NOMO-1 (cell line): ENCODE measurements at regions not wholly inside any gene's neighbourhood (a gene's known extent, or its start where the extent isn't known, plus 50 kb on each side); places are given as distances from the start of the nearest gene placed in this dataset.
"Not testable (repeated sequence)": the region's sequence is repeated elsewhere in the genome, so short reads cannot be mapped to it uniquely, and the experiment has no call there.

Experiments used
- DNase-seq, 2 experiments: peaks; one replicate each; lab custom pipeline; 2025; ENCODE audit not compliant: unreplicated experiment in 2 of 2; lab: John Stamatoyannopoulos, UW

- DNase-seq: no peak
These were observed 182.7 kb downstream of the TAF11L14 start for GRCh38 chr5:17816944-17817343.

GRCh38 chr5:17817990-17818389 is 183.7 kb downstream of the TAF11L14 start:
- DNase-seq: no peak

GRCh38 chr5:17819783-17820182 is 185.5 kb downstream of the TAF11L14 start:
- DNase-seq: no peak

- no peak for DNase-seq
These were observed 194.4 kb downstream of the TAF11L14 start for GRCh38 chr5:17828681-17829080.

GRCh38 chr5:17829456-17829855 is 195.2 kb downstream of the TAF11L14 start:
- no peak for DNase-seq

- DNase-seq: no peak
These were observed 197.0 kb downstream of the TAF11L14 start for GRCh38 chr5:17831279-17831678.

- no peak for DNase-seq
These were observed 198.9 kb downstream of the TAF11L14 start for GRCh38 chr5:17832949-17833745.

- no peak for DNase-seq
These were observed 203.5 kb downstream of the TAF11L14 start for GRCh38 chr5:17837757-17838156.

GRCh38 chr5:17838469-17838868 is 204.2 kb downstream of the TAF11L14 start:
- DNase-seq: no peak

GRCh38 chr5:17839848-17840247 is 205.6 kb downstream of the TAF11L14 start:
- DNase-seq: no peak

- no peak for DNase-seq
These were observed 212.2 kb downstream of the TAF11L14 start for GRCh38 chr5:17846496-17846895.

GRCh38 chr5:17847286-17847685 is 213.0 kb downstream of the TAF11L14 start:
- DNase-seq: no peak

GRCh38 chr5:17852111-17852510 is 217.9 kb downstream of the TAF11L14 start:
- no peak for DNase-seq

GRCh38 chr5:17852740-17853139 is 218.5 kb downstream of the TAF11L14 start:
- no peak for DNase-seq

- no peak for DNase-seq
These were observed 220.6 kb downstream of the TAF11L14 start for GRCh38 chr5:17854901-17855300.

- DNase-seq: no peak
These were observed 226.5 kb downstream of the TAF11L14 start for GRCh38 chr5:17860660-17861315.

- not testable (repeated sequence) for DNase-seq
These were observed 230.6 kb downstream of the TAF11L14 start for GRCh38 chr5:17864903-17865302.

- DNase-seq: not testable (repeated sequence)
These were observed 231.7 kb downstream of the TAF11L14 start for GRCh38 chr5:17865966-17866365.

- DNase-seq: no peak
These were observed 237.9 kb downstream of the TAF11L14 start for GRCh38 chr5:17872204-17872603.

- DNase-seq: no peak
These were observed 244.3 kb downstream of the TAF11L14 start for GRCh38 chr5:17878541-17878940.

- DNase-seq: no peak
These were observed 245.0 kb downstream of the TAF11L14 start for GRCh38 chr5:17879276-17879675.

- no peak for DNase-seq
These were observed 246.6 kb downstream of the TAF11L14 start for GRCh38 chr5:17880869-17881268.
